Transverse colon (tissue), 4 donors: ENCODE measurements at regions not wholly inside any gene's neighbourhood (a gene's known extent, or its start where the extent isn't known, plus 50 kb on each side); places are given as distances from the start of the nearest gene placed in this dataset.

Experiments
- DNase-seq: peaks from one replicate; pipeline ENCODE4 v3.0.0-alpha.2; 2019
- H3K27ac ChIP-seq, 4 donors: fragments of 200-600 bp; sonication (generic); 2 replicates each; pipeline ENCODE4 v1.5.1; 2016 to 2018; ENCODE audit warnings: inconsistent platforms in 4 of 4
- H3K27me3 ChIP-seq: fragments of 200-600 bp; sonication (generic); 2 replicates; pipeline ENCODE4 v1.5.1; 2017; ENCODE audit warnings: inconsistent platforms
- H3K36me3 ChIP-seq, 4 donors: fragments of 200-600 bp; sonication (generic); 2 replicates each; pipeline ENCODE4 v1.5.1; 2017 to 2019; ENCODE audit warnings: inconsistent platforms in 4 of 4
- H3K4me1 ChIP-seq, 4 donors: fragments of 200-600 bp; sonication (generic); 2 replicates each; pipeline ENCODE4 v1.5.1; 2017 to 2020; ENCODE audit warnings: inconsistent platforms in 4 of 4
- H3K4me3 ChIP-seq, 4 donors: fragments of 200-600 bp; sonication (generic); 1 replicate in 1 of 4; 2 replicates in 3 of 4; pipeline versions ENCODE4 v1.5.1 to v1.6.1; 2017 to 2019; ENCODE audit warnings: inconsistent platforms in 4 of 4
- H3K9me3 ChIP-seq, 2 donors: fragments of 200-600 bp; sonication (generic); 2 replicates each; pipeline ENCODE4 v1.5.1; 2017 to 2019; ENCODE audit warnings: inconsistent platforms in 2 of 2
- EP300 ChIP-seq: sonication (generic); formaldehyde crosslinking; IDR thresholded peaks from one replicate; pipeline ENCODE4 v1.6.1; 2017; ENCODE audit warnings: antibody characterized with exemption, low read depth
- POLR2A ChIP-seq: fragments of 450-650 bp; IDR thresholded peaks from one replicate; pipeline ENCODE4 v1.6.1; 2016; ENCODE audit warnings: antibody characterized with exemption, mild to moderate bottlenecking, moderate library complexity
- POLR2AphosphoS5 ChIP-seq, 3 donors: sonication (generic); formaldehyde crosslinking; IDR thresholded peaks; one replicate each; pipeline ENCODE4 v1.6.1; 2016; ENCODE audit warnings: antibody characterized with exemption in 3 of 3
- whole genome bisulfite sequencing, 2 donors: methylation state at CpG; one replicate each; pipeline ENCODE4 v1.1.5; 2018; ENCODE audit warnings: low coverage in 1 of 2; 5-methylcytosine and 5-hydroxymethylcytosine counted together
- in situ Hi-C, 4 donors: fragments of 200-750 bp; cut with MboI; loops; one replicate each; pipeline versions ENCODE4 v1.15.0 to v1.15.1; 2017; ENCODE audit warnings: low sequenced_read_pairs in 3 of 4, low pct_ligation_motif_present in 1 of 4, low pct_unique_long_range_greater_than_20kb in 1 of 4
- intact Hi-C: fragments of 100-400 bp; cut with DNase I; formaldehyde crosslinking; loops from one replicate; pipeline ENCODE4 v1.15.1; 2023; ENCODE audit warnings: low total_unique reads
- TF ChIP-seq, protein P1 (sequence below), 5 experiments: fragments of 200-600 bp in 3 of 5; fragments of 450-650 bp in 2 of 5; sonication (generic) in 3 of 5; IDR thresholded peaks; 1 replicate in 2 of 5; 2 replicates in 3 of 5; pipeline ENCODE4 v1.5.1; 2016 to 2017; ENCODE audit warnings: antibody characterized with exemption in 5 of 5, inconsistent platforms in 3 of 5, mild to moderate bottlenecking in 2 of 5, moderate library complexity in 1 of 5

GRCh38 chr6:8904754-8905153, 469.4 kb upstream of the SLC35B3 start:
- no peaks in the 10 kb centered on the region for H3K9me3 ChIP-seq
- TF ChIP-seq POLR2AphosphoS5 (IDR thresholded peaks at IDR 0.05): no peak
- TF ChIP-seq, protein P1, sequence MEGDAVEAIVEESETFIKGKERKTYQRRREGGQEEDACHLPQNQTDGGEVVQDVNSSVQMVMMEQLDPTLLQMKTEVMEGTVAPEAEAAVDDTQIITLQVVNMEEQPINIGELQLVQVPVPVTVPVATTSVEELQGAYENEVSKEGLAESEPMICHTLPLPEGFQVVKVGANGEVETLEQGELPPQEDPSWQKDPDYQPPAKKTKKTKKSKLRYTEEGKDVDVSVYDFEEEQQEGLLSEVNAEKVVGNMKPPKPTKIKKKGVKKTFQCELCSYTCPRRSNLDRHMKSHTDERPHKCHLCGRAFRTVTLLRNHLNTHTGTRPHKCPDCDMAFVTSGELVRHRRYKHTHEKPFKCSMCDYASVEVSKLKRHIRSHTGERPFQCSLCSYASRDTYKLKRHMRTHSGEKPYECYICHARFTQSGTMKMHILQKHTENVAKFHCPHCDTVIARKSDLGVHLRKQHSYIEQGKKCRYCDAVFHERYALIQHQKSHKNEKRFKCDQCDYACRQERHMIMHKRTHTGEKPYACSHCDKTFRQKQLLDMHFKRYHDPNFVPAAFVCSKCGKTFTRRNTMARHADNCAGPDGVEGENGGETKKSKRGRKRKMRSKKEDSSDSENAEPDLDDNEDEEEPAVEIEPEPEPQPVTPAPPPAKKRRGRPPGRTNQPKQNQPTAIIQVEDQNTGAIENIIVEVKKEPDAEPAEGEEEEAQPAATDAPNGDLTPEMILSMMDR (IDR thresholded peaks at IDR 0.05): peak in 1 of 5 experiments; percentile 11
- no peaks in the 10 kb centered on the region for H3K27me3 ChIP-seq
- in situ Hi-C loops: no loop called here
- H3K36me3 ChIP-seq: no peaks in the 10 kb centered on the region
- WGBS, 2 donors: 56 to 70% methylated on average over 2 to 3 of the region's 3 CpGs
- no peak overlapping the region for H3K4me3 ChIP-seq
- no peak for DNase-seq
- no peaks in the 10 kb centered on the region for H3K4me1 ChIP-seq
- intact Hi-C loops: no loop called here
- no peak overlapping the region for H3K27ac ChIP-seq

DNA sequence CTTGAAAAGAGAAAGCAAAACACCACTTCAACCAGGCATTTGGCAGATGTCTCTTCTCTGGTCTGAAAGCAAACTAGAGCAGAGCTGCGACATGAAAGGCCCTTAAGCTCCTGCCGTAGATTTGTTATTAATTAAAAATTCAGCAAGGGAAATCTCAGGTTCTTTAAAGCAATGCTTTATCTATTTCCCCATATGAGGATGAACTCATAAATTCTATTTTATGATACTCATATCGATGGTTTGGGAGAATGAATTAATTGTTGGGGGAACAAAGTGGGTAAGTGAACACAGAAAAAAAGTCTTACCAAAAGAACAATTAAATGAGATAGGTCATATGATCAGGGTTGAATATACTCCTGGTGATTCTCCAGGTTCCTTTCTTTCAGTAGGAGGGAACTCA, 464.7 kb upstream of the SLC35B3 start:
- Histone ChIP-seq H3K9me3 (no peaks in the 10 kb centered on the region), H3K27me3 (no peaks in the 10 kb centered on the region), H3K27ac (no peak overlapping the region), H3K36me3 (no peaks in the 10 kb centered on the region), H3K4me3 (no peak overlapping the region), H3K4me1 (no peaks in the 10 kb centered on the region)
- DNase-seq: no peak
- intact Hi-C loops (no loop called here), in situ Hi-C loops (no loop called here)
- TF ChIP-seq POLR2A (no peak), EP300 (no peak), POLR2AphosphoS5 (IDR thresholded peaks at IDR 0.05) (no peak)
- TF ChIP-seq, protein P1 (IDR thresholded peaks at IDR 0.05): no peak
- 74 to 90% methylated on average over 2 to 3 of the region's 3 CpGs for WGBS, 2 donors

- no peak for TF ChIP-seq POLR2A
- no peaks in the 10 kb centered on the region for H3K9me3 ChIP-seq
- in situ Hi-C loops: no loop called here
Observed at GRCh38 chr6:8889514-8889913, 454.2 kb upstream of the SLC35B3 start.

DNA sequence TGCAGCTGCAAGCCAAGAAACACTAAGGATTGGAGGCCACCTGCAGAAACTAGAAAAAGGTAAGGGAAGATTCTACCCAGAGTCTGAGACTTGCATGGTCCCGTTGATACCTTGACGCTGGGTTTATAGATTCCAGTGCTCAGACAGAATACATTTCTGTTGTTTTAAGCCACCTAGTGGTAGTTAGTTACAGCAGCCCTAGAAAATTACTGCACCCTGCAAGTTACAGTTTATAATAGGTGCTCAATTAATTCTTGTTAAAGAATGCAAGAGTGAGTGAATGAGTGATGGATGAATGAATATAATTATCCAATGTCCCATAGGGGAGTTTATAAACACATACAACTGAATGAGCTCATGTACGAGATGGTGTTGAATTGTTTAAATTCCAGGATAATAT, 453.1 kb upstream of the SLC35B3 start:
- intact Hi-C loops (no loop called here), in situ Hi-C loops (no loop called here)
- Histone ChIP-seq H3K4me1 (no peaks in the 10 kb centered on the region), H3K27me3 (no peaks in the 10 kb centered on the region), H3K9me3 (no peaks in the 10 kb centered on the region), H3K4me3 (no peak overlapping the region), H3K27ac (no peak overlapping the region), H3K36me3 (no peaks in the 10 kb centered on the region)
- no peak for DNase-seq
- TF ChIP-seq, protein P1 (IDR thresholded peaks at IDR 0.05): peak in 2 of 5 experiments; percentile 29 to 44
- TF ChIP-seq POLR2A: no peak
- WGBS, 2 donors: 65 to 90% methylated on average over 2 to 3 of the region's 3 CpGs

More at GRCh38 chr6:8889514-8889913, 454.2 kb upstream of the SLC35B3 start:
- H3K4me3 ChIP-seq: no peak overlapping the region
- no peaks in the 10 kb centered on the region for H3K27me3 ChIP-seq
- H3K4me1 ChIP-seq: no peaks in the 10 kb centered on the region
- H3K27ac ChIP-seq: no peak overlapping the region
- 78 to 88% methylated on average over 6 of the region's 6 CpGs for WGBS, 2 donors
- no peaks in the 10 kb centered on the region for H3K36me3 ChIP-seq
- no peak for DNase-seq
- intact Hi-C loops: no loop called here

DNA sequence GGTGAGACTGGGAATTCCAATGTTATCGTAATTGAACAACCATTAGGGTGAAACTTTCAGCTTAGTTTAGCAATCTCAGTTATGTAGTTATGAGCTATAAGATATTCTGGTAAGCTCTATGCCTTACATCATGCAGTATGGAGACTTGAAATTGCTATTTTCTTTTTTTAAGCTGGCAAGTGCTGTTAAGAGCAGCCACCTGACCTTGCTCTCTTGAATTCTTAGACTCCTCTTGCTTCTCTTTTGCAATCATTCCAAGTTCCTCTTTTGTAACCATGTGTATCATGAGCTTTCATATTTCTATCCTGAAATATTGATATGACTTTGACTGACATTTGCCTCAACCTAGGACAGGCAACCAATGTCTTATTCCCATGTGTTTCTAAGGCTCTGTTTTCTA, 446.3 kb upstream of the SLC35B3 start:
- in situ Hi-C loops (no loop called here), intact Hi-C loops (no loop called here)
- H3K4me3 ChIP-seq: no peak overlapping the region
- DNase-seq: no peak
- H3K27ac ChIP-seq: no peak overlapping the region
- no peaks in the 10 kb centered on the region for H3K36me3 ChIP-seq
- H3K4me1 ChIP-seq: no peaks in the 10 kb centered on the region
- 0% methylated on average over 1 of the region's 1 CpG; no CpG with 5 or more reads in 1 of the 2 donors for whole genome bisulfite sequencing, 2 donors
- TF ChIP-seq EP300 (no peak), POLR2AphosphoS5 (IDR thresholded peaks at IDR 0.05) (no peak), POLR2A (no peak)
- TF ChIP-seq, protein P1 (IDR thresholded peaks at IDR 0.05): no peak
- no peaks in the 10 kb centered on the region for H3K9me3 ChIP-seq
- H3K27me3 ChIP-seq: no peaks in the 10 kb centered on the region
